ENCODE measurements at regions not wholly inside any gene's neighbourhood (a gene's known extent, or its start where the extent isn't known, plus 50 kb on each side); places are given as distances from the start of the nearest gene placed in this dataset.
A peak's percentile ranks its signal among the peaks of the same experiment; 100 is the strongest.

DNA sequence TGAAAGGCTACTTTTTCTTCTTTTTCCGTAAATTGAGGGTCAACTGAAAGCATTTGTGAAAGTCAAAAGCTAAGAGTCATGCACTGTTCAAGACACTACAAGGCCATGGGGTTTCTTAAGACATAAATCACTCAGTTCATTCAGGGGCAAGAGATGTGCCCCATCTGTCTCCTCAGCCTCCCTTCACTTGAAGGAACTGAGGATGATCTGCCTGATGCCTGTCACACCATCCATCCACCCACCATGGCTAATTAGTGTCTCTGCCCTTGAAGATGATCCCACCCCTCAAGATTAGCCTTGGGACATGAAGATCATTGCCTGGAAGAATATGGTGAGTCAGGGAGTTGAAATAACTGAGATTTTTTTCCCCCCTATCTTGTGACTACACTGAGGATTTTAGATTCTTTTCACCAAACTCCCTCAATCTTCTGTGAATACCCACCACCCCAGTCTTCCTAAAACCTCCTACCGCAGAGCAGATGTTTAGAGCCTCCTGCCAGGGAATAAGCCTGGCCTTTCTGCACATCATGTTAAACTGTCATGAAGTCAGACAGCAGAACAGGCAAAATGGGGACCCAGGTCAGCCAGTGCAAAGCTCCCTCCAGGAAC lies 88.6 kb upstream of the LMO4 start:
- DNase-seq (ENCODE audit: low read depth), result no peak
- TF ChIP-seq, protein P1, sequence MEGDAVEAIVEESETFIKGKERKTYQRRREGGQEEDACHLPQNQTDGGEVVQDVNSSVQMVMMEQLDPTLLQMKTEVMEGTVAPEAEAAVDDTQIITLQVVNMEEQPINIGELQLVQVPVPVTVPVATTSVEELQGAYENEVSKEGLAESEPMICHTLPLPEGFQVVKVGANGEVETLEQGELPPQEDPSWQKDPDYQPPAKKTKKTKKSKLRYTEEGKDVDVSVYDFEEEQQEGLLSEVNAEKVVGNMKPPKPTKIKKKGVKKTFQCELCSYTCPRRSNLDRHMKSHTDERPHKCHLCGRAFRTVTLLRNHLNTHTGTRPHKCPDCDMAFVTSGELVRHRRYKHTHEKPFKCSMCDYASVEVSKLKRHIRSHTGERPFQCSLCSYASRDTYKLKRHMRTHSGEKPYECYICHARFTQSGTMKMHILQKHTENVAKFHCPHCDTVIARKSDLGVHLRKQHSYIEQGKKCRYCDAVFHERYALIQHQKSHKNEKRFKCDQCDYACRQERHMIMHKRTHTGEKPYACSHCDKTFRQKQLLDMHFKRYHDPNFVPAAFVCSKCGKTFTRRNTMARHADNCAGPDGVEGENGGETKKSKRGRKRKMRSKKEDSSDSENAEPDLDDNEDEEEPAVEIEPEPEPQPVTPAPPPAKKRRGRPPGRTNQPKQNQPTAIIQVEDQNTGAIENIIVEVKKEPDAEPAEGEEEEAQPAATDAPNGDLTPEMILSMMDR (IDR thresholded peaks at IDR 0.05; ENCODE audit: insufficient read depth, low read length), result no peak
- no peak overlapping the region for H3K4me3 ChIP-seq (ENCODE audit: low read depth, low read length)

DNA sequence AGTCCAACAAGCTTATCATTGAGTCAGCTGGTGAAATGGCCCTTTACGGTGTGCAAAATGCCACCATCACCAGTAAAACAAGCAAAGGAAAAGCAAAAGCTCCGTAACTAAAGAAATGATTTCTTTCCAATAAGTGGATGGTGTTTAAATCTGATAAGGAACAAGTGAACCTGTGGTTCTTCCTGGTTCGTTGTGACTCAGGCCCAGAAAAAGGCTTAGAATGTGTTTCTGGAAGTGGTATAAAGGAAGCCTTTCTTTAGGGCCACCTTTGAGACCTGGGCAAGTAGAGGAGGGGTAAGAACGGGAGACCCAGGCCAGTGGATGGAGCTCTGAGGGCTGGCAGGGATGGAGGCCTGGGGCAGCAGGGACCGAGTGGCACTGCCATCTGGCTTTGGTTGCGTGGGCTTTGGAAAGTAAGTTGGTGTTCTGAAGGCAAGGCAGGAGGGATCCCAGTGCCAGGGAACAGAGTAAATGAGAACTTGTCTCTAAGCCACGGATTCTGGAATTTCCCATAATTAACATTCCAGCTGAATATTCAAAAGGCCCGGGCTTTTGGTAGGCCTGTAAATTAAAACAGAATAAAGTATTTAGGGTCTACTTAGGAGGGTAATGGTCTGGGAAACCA lies 87.9 kb upstream of the LMO4 start:
- no peak for DNase-seq (ENCODE audit: low read depth)
- TF ChIP-seq, protein P1 (IDR thresholded peaks at IDR 0.05; ENCODE audit: insufficient read depth, low read length), result no peak

DNA sequence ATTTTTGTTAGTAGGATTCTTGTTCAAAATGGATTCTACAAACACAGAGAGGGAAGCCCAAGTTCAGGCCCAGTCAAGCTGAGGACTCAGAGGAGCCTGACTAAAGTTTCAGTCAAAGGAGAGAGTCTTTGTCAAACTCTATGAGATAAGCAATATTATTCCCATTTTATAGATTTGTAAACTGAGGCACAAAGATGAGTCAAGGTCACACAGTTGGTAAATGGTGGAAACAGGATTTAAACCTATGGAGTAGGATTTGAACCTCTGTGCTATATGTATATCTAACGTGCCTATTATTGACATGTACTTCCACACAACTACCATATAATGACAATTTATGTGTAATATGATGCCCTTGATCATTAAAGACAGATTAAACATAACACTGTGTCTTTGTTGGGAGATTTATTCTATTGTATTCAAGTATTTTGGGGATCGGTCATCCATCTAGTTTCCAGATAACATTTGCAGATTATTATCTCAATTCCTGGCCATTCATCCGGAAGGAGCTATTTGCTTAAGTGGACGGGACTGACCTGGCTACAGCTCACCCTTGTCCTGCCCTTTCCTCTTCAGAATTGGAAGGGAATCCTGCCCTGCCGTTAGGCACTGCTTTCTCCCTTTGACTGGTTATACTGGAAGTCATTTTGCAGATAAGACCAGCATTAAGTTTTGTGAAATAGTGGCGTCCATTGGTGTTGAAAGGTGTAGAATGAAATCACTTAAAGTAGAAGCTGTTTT lies 86.1 kb upstream of the LMO4 start:
- no peak for DNase-seq (ENCODE audit: low read depth)
- no peak overlapping the region for H3K4me3 ChIP-seq (ENCODE audit: low read depth, low read length)
- TF ChIP-seq, protein P1 (IDR thresholded peaks at IDR 0.05; ENCODE audit: insufficient read depth, low read length), result no peak

More for the DNA sequence above, 87.9 kb upstream of the LMO4 start:
- no peak overlapping the region for H3K4me3 ChIP-seq (ENCODE audit: low read depth, low read length)

DNA sequence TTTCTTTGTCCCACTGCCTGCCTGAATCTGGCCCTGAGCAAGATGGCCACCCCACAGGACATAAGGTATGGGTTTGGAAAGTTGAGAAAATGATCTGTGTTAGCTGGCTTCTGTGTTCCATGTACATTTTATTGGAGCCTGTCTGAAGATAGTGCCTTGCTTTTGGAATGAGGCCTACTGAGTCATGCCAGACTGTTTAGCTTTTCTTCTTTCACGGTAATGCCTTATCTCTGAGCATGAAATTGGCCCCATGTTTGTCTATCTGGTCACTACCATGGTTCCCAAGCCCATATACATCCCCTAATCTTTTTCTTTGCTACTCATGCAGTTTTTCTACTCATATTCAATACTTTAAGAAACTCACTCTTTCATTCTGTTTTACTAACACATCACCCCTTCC lies 85.1 kb upstream of the LMO4 start:
- no peak overlapping the region for H3K4me3 ChIP-seq (ENCODE audit: low read depth, low read length)
- TF ChIP-seq, protein P1 (IDR thresholded peaks at IDR 0.05; ENCODE audit: insufficient read depth, low read length), result no peak
- peak; percentile 75 for DNase-seq (ENCODE audit: low read depth)

DNA sequence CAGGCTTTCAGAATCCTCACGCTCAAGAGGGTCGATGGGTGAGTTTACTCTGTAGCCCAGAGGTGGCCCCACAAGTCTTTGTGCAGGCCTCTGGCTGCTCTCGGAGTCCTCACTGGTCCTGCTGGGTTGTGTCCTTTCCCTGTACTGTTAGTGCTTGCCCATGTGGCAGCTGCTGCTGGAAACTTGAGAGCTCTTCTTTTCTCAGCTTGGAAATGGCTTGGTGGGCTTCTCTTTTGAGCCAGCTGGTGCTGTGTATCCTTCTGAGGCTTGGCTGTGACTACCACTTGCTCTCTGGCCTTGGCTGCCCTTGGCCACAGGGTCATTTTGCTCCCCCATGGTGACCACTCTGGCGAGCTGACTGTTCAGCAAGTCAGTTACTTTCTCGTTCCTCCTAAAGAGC lies 82.2 kb upstream of the LMO4 start:
- no peak for DNase-seq (ENCODE audit: low read depth)
- H3K4me3 ChIP-seq (ENCODE audit: low read depth, low read length), result no peak overlapping the region
- TF ChIP-seq, protein P1 (IDR thresholded peaks at IDR 0.05; ENCODE audit: insufficient read depth, low read length), result no peak

DNA sequence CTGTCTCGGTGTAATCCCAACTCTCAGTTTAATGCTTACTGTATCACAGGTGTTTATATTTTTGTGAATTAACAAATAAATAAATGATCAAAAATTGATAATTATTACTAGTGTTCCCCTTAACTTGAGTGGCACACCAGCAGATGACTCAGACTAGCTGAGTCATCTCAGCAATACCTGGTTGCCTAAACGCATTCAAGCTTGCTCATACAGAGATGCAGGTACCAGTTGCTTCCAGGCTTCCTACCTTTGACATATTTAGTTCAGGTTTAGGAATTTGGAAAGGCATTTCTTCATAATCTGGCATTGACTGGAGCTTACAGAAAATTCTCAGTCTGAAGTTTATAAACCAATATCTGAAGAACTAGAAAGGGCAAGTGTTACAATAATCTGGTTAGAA lies 78.9 kb upstream of the LMO4 start:
- no peak for DNase-seq (ENCODE audit: low read depth)
- TF ChIP-seq, protein P1 (IDR thresholded peaks at IDR 0.05; ENCODE audit: insufficient read depth, low read length), result no peak
- H3K4me3 ChIP-seq (ENCODE audit: low read depth, low read length), result no peak overlapping the region

Measured in fibroblast of the aortic adventitia (primary cell).